GM18511 (cell line): ENCODE measurements at regions not wholly inside any gene's neighbourhood (a gene's known extent, or its start where the extent isn't known, plus 50 kb on each side); places are given as distances from the start of the nearest gene placed in this dataset.

ENCODE experiments used
- ATAC-seq: cut with Tn5 transposase; IDR thresholded peaks from one replicate; pipeline ENCODE4 v1.9.1; 2021; ENCODE audit warnings: mild to moderate bottlenecking, moderate library complexity; ENCODE audit not compliant: unreplicated experiment

GRCh38 chr2:139357972-139358371 is 577.8 kb upstream of the NXPH2 start:
- ATAC-seq, result no peak

- ATAC-seq, result no peak
Measured at GRCh38 chr2:139354518-139354917, 574.3 kb upstream of the NXPH2 start.

GRCh38 chr2:139353874-139354273 is 573.7 kb upstream of the NXPH2 start:
- no peak for ATAC-seq

GRCh38 chr2:139317259-139317658 is 537.1 kb upstream of the NXPH2 start:
- no peak for ATAC-seq

GRCh38 chr2:139314059-139314458 is 533.9 kb upstream of the NXPH2 start:
- no peak for ATAC-seq

GRCh38 chr2:139296672-139297209 is 516.6 kb upstream of the NXPH2 start:
- ATAC-seq, result no peak

GRCh38 chr2:139293992-139294548 is 513.9 kb upstream of the NXPH2 start:
- no peak for ATAC-seq

- ATAC-seq, result no peak
Measured at GRCh38 chr2:139281124-139281523, 500.9 kb upstream of the NXPH2 start.

GRCh38 chr2:139271879-139272278 is 491.7 kb upstream of the NXPH2 start:
- ATAC-seq, result no peak

GRCh38 chr2:139271149-139271548 is 491.0 kb upstream of the NXPH2 start:
- no peak for ATAC-seq

GRCh38 chr2:139260052-139260430 is 479.9 kb upstream of the NXPH2 start:
- ATAC-seq, result no peak

GRCh38 chr2:139259422-139260051 is 479.3 kb upstream of the NXPH2 start:
- ATAC-seq, result no peak

- no peak for ATAC-seq
Measured at GRCh38 chr2:139241286-139241685, 461.1 kb upstream of the NXPH2 start.

GRCh38 chr2:139237023-139237422 is 456.8 kb upstream of the NXPH2 start:
- no peak for ATAC-seq

- ATAC-seq, result no peak
Measured at GRCh38 chr2:139230881-139231280, 450.7 kb upstream of the NXPH2 start.

GRCh38 chr2:139228276-139228675 is 448.1 kb upstream of the NXPH2 start:
- no peak for ATAC-seq

- ATAC-seq, result no peak
Measured at GRCh38 chr2:139225961-139226360, 445.8 kb upstream of the NXPH2 start.

- no peak for ATAC-seq
Measured at GRCh38 chr2:139218181-139218580, 438.0 kb upstream of the NXPH2 start.

- no peak for ATAC-seq
Measured at GRCh38 chr2:139217641-139218040, 437.5 kb upstream of the NXPH2 start.

GRCh38 chr2:139216435-139216834 is 436.2 kb upstream of the NXPH2 start:
- no peak for ATAC-seq

GRCh38 chr2:139214801-139215200 is 434.6 kb upstream of the NXPH2 start:
- no peak for ATAC-seq

- no peak for ATAC-seq
Measured at GRCh38 chr2:139209586-139209985, 429.4 kb upstream of the NXPH2 start.

GRCh38 chr2:139201516-139201915 is 421.3 kb upstream of the NXPH2 start:
- no peak for ATAC-seq
